Psoas muscle (tissue), 7 donors: ENCODE measurements at regions not wholly inside any gene's neighbourhood (a gene's known extent, or its start where the extent isn't known, plus 50 kb on each side); places are given as distances from the start of the nearest gene placed in this dataset.
"Not testable (repeated sequence)": the region's sequence is repeated elsewhere in the genome, so short reads cannot be mapped to it uniquely, and the experiment has no call there.

Experiments used
- ATAC-seq, 4 donors: fragments of 200-7000 bp; cut with Tn5 transposase; one replicate each; pipeline ENCODE4 v1.9.1; 2020; ENCODE audit warnings: moderate library complexity in 3 of 4, mild to moderate bottlenecking in 2 of 4
- DNase-seq, 2 donors: peaks; one replicate each; pipeline ENCODE4 v3.0.0-alpha.2; 2020
- H3K27ac ChIP-seq: fragments of 200-600 bp; one replicate; pipeline ENCODE4 v1.8.0; 2022
- H3K27me3 ChIP-seq, 3 donors: fragments of 200-600 bp in 1 of 3; one replicate each; pipeline versions ENCODE4 v1.6.1 to v1.8.0; 2013 to 2022; ENCODE audit warnings: low read length in 2 of 3, mild to moderate bottlenecking in 2 of 3, moderate library complexity in 1 of 3; ENCODE audit not compliant: insufficient read depth in 3 of 3
- H3K36me3 ChIP-seq, 2 donors: fragments of 200-600 bp in 1 of 2; one replicate each; pipeline versions ENCODE4 v1.6.1 to v1.8.0; 2013 to 2022; ENCODE audit warnings: low read depth in 1 of 2, mild to moderate bottlenecking in 1 of 2, moderate library complexity in 1 of 2; ENCODE audit not compliant: insufficient read depth in 1 of 2
- H3K4me1 ChIP-seq: fragments of 200-600 bp; one replicate; pipeline ENCODE4 v1.8.0; 2022
- H3K4me3 ChIP-seq: fragments of 200-600 bp; one replicate; pipeline ENCODE4 v1.8.0; 2022; ENCODE audit warnings: mild to moderate bottlenecking
- H3K9me3 ChIP-seq: fragments of 200-600 bp; one replicate; pipeline ENCODE4 v1.8.0; 2022
- CTCF ChIP-seq: fragments of 200-600 bp; IDR thresholded peaks from one replicate; pipeline ENCODE4 v1.8.0; 2022; ENCODE audit warnings: antibody characterized with exemption
- WGBS, 3 donors: extraction: QIAGEN DNeasy Blood & Tissue Kit; methylation state at CpG; one replicate each; pipeline versions ENCODE4 v1.1.6 to v1.1.7; 2013; 5-methylcytosine and 5-hydroxymethylcytosine counted together
- intact Hi-C, 2 donors: fragments of 100-400 bp; cut with DNase I; formaldehyde crosslinking; loops; one replicate each; pipeline versions ENCODE4 v1.11.0 to v1.14.2; 2022
- donor health status: healthy with polysubstance abuse.
- donor health status: DM: no; HTN: no; CAD: no; lungs with moderate emphysema.
- donor health status: Bipolar disorder and iron deficiency.
- donor health status: healthy.
- donor health status: DM: yes; HTN: yes; CAD: no.
- donor health status: DM: no; HTN: no; CAD: no.
- donor health status: DM: yes; HTN: yes; CAD: no.

DNA sequence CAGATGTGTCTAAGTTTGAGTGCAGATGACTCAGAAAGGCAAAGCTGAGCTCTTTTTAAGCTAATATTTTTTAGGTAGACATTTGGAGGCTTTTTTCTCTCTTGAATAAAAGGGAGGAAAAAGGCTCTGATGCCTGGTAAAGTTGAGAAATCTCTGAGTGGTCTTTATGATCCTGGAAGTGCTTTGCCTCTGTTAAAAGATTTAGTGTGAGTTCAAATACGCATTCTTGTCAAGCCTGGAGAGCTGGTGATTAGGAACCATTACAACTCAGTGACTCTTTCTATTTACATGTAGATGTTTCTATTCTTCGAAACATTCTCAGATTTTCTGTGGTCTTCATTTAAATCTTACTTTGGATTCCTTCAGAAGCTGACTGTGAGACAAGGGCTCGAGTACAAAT, 143.4 kb upstream of the MED14 start:
- no peaks in the 10 kb centered on the region for H3K36me3 ChIP-seq
- no peak for ATAC-seq
- 59 to 95% (median 94%) methylated on average over 3 of the region's 3 CpGs for WGBS, 3 donors
- no peak overlapping the region for H3K27ac ChIP-seq
- no peaks in the 10 kb centered on the region for H3K9me3 ChIP-seq
- H3K4me1 ChIP-seq: no peaks in the 10 kb centered on the region
- H3K27me3 ChIP-seq: peaks cover 0 to 6% (median 0%) of the 10 kb centered on the region in 3 donors
- no peak for TF ChIP-seq CTCF
- no peak overlapping the region for H3K4me3 ChIP-seq
- no peak for DNase-seq
- intact Hi-C loops: loop anchor here (5.0 to 10.0 kb wide), 2 partner anchors 236 to 239 kb away; no protein-coding TSS in a partner anchor

- not testable (repeated sequence) for H3K36me3 ChIP-seq, H3K9me3 ChIP-seq, ATAC-seq, DNase-seq, H3K27ac ChIP-seq, H3K4me1 ChIP-seq, H3K27me3 ChIP-seq, H3K4me3 ChIP-seq
- WGBS, 3 donors: 54 to 88% (median 83%) methylated on average over 6 of the region's 6 CpGs
- intact Hi-C loops: loop anchor here (5.0 to 10.0 kb wide), 2 partner anchors 236 to 238 kb away; no protein-coding TSS in a partner anchor
Measured at GRCh38 chrX:40879172-40879571, 143.8 kb upstream of the MED14 start.

DNA sequence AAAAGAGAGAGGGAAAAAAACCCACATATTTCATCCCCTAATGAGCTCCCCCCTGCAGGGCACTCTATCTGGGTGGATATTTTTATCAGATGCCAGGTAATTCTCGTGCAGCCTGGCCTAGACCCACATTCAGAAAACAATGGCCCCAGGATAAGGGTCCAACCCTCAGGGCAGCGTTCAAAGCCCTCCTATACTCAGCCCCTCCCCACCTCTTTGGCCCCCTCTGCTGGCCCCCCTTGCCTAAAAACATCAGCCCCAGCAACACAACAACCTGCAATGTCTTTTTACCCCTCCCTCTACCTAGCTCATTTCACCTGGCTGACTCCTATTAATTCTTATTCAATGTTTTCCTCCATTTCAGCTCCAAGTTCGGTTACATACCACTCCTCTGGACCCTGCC, 145.4 kb upstream of the MED14 start:
- no peaks in the 10 kb centered on the region for H3K4me1 ChIP-seq
- no peaks in the 10 kb centered on the region for H3K9me3 ChIP-seq
- H3K27me3 ChIP-seq: peaks cover 0 to 6% (median 0%) of the 10 kb centered on the region in 3 donors
- no peak for TF ChIP-seq CTCF
- no peaks in the 10 kb centered on the region for H3K36me3 ChIP-seq
- 64 to 81% (median 80%) methylated on average over 3 of the region's 3 CpGs for WGBS, 3 donors
- no peak overlapping the region for H3K27ac ChIP-seq
- intact Hi-C loops: no loop called here
- no peak overlapping the region for H3K4me3 ChIP-seq
- no peak for ATAC-seq
- DNase-seq: no peak

GRCh38 chrX:40883021-40883619, 147.8 kb upstream of the MED14 start:
- no peak for DNase-seq
- no peak for TF ChIP-seq CTCF
- H3K4me3 ChIP-seq: no peak overlapping the region
- no peaks in the 10 kb centered on the region for H3K9me3 ChIP-seq
- no peaks in the 10 kb centered on the region for H3K36me3 ChIP-seq
- 41 to 62% (median 55%) methylated on average over 7 of the region's 7 CpGs for WGBS, 3 donors
- H3K27ac ChIP-seq: no peak overlapping the region
- ATAC-seq: no peak
- peaks cover 0 to 6% (median 0%) of the 10 kb centered on the region in 3 donors for H3K27me3 ChIP-seq
- intact Hi-C loops: no loop called here
- no peaks in the 10 kb centered on the region for H3K4me1 ChIP-seq

GRCh38 chrX:40885989-40886388, 150.6 kb upstream of the MED14 start:
- no peak for TF ChIP-seq CTCF
- H3K4me3 ChIP-seq: no peak overlapping the region
- no peaks in the 10 kb centered on the region for H3K36me3 ChIP-seq
- no peak overlapping the region for H3K27ac ChIP-seq
- WGBS, 3 donors: 96 to 99% (median 97%) methylated on average over 4 of the region's 4 CpGs
- DNase-seq (no peak), ATAC-seq (no peak)
- no peaks in the 10 kb centered on the region for H3K4me1 ChIP-seq
- intact Hi-C loops: no loop called here
- H3K27me3 ChIP-seq: peaks cover 0 to 1% (median 0%) of the 10 kb centered on the region in 3 donors
- H3K9me3 ChIP-seq: peaks cover 5% of the 10 kb centered on the region
